Mucosa of stomach (tissue), 1 donor: ENCODE measurements at regions not wholly inside any gene's neighbourhood (a gene's known extent, or its start where the extent isn't known, plus 50 kb on each side); places are given as distances from the start of the nearest gene placed in this dataset.

ENCODE experiments used
- H3K27me3 ChIP-seq: one replicate; pipeline ENCODE4 v1.7.0; 2013; ENCODE audit warnings: mild to moderate bottlenecking, low read length; ENCODE audit not compliant: control insufficient read depth, insufficient read depth
- H3K36me3 ChIP-seq: one replicate; pipeline ENCODE4 v1.7.0; 2013; ENCODE audit warnings: low read length; ENCODE audit not compliant: control insufficient read depth, insufficient read depth
- H3K4me1 ChIP-seq: one replicate; pipeline ENCODE4 v1.7.0; 2013; ENCODE audit warnings: mild to moderate bottlenecking, low read length; ENCODE audit not compliant: control insufficient read depth, insufficient read depth
- H3K4me3 ChIP-seq: one replicate; pipeline ENCODE4 v1.7.0; 2013; ENCODE audit warnings: low read length
- H3K9ac ChIP-seq: one replicate; pipeline ENCODE4 v1.7.0; 2013; ENCODE audit warnings: mild to moderate bottlenecking, low read length, moderate library complexity
- H3K9me3 ChIP-seq: one replicate; pipeline ENCODE4 v1.7.0; 2013; ENCODE audit warnings: mild to moderate bottlenecking, low read length, moderate library complexity; ENCODE audit not compliant: control insufficient read depth
- donor health status: Pancreatic carcinoma.

DNA sequence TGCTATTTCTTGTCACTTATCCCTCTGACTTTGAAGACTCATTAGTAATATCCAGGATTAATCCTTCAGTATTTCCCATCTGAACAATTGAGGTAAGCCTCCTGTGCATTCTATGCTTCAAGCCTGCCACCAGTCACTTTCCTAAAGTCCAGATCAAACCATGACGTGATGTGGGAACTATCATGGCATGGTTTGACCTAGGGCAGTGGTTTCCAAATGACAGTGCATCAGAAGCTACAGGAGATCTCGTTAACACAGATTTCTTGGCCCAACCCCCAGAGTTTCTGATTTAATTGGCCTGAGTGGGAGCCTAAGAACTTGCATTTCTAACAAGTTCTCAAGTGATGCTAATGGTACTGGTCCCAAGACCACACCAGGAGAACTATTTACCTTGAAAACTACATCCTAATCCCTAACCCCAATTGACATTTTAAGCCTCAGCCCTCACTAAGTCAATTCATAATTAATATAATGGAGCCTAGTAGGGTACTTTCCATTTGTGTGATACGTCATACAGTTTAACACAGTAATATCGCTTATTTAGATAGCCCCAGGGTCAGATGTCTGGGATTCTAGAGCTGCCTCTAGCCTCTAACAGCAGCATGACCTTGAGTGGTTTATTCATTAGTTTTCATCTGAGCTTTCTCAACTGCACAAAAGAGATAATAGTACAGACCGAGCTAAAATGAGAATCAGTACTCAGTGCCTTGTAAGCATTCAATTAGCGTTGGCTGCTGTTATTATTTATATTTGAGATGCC is 907.6 kb downstream of the TFAP2A start:
- no peak overlapping the region for H3K9ac ChIP-seq
- H3K4me3 ChIP-seq, result no peak overlapping the region
- no peaks in the 10 kb centered on the region for H3K36me3 ChIP-seq
- H3K4me1 ChIP-seq, result no peaks in the 10 kb centered on the region
- no peaks in the 10 kb centered on the region for H3K27me3 ChIP-seq
- H3K9me3 ChIP-seq, result no peaks in the 10 kb centered on the region

- Histone ChIP-seq H3K27me3 (no peaks in the 10 kb centered on the region), H3K9ac (no peak overlapping the region), H3K36me3 (no peaks in the 10 kb centered on the region), H3K4me1 (no peaks in the 10 kb centered on the region), H3K9me3 (no peaks in the 10 kb centered on the region), H3K4me3 (no peak overlapping the region)
Observed at GRCh38 chr6:9504191-9504590, 910.7 kb downstream of the TFAP2A start.

- H3K4me1 ChIP-seq, result no peaks in the 10 kb centered on the region
- no peak overlapping the region for H3K4me3 ChIP-seq
- H3K27me3 ChIP-seq, result no peaks in the 10 kb centered on the region
- H3K9me3 ChIP-seq, result no peaks in the 10 kb centered on the region
- H3K9ac ChIP-seq, result no peak overlapping the region
- H3K36me3 ChIP-seq, result no peaks in the 10 kb centered on the region
Observed at GRCh38 chr6:9503111-9503761, 911.6 kb downstream of the TFAP2A start.

DNA sequence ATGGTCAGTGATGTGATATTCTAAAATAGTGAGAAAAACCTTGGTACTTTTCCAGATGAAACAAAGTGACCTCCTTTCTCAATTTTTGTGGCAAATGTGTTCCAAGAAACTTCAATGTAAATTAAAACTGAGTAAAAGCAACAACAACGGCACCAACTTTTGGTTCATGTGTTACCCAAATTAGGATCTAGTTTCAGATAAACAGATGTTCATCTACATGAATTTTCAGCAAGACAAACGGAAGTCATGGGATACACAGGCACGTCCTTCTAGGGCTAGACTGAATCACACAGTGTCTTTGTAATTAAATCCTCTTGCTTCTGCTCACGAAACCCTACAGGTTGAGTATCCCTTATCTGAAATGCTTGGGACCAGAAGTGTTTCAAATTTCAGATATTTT is 915.2 kb downstream of the TFAP2A start:
- no peaks in the 10 kb centered on the region for H3K9me3 ChIP-seq

GRCh38 chr6:9496837-9497236 is 918.0 kb downstream of the TFAP2A start:
- Histone ChIP-seq H3K4me3 (no peak overlapping the region), H3K27me3 (no peaks in the 10 kb centered on the region), H3K36me3 (no peaks in the 10 kb centered on the region)

More for the DNA sequence above, 915.2 kb downstream of the TFAP2A start:
- H3K9ac ChIP-seq, result no peak overlapping the region
- H3K4me1 ChIP-seq, result no peaks in the 10 kb centered on the region
- no peaks in the 10 kb centered on the region for H3K36me3 ChIP-seq
- no peaks in the 10 kb centered on the region for H3K27me3 ChIP-seq
- no peak overlapping the region for H3K4me3 ChIP-seq

GRCh38 chr6:9494864-9495263 is 920.0 kb downstream of the TFAP2A start:
- Histone ChIP-seq H3K4me3 (no peak overlapping the region), H3K9ac (no peak overlapping the region), H3K4me1 (no peaks in the 10 kb centered on the region)

More at GRCh38 chr6:9496837-9497236, 918.0 kb downstream of the TFAP2A start:
- Histone ChIP-seq H3K9me3 (no peaks in the 10 kb centered on the region), H3K4me1 (no peaks in the 10 kb centered on the region), H3K9ac (no peak overlapping the region)

DNA sequence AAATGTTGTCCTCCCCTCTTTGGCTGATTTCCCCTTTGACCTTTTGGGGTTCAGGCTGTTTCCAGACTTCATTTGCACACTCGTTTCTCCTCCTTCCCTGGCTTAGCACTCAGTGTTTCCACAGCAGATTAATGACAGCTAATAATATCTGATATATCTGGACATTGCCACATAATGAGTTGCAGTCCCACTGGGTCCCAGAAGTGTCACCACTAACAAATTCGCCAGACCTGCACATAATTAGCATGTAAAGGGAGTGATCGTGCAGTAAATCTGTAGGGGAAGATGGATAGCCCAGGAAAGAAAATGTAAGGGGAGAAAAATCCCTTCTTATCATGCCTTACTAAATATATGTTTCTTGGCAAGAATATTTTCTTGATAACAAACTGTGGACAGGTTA is 922.1 kb downstream of the TFAP2A start:
- Histone ChIP-seq H3K36me3 (no peaks in the 10 kb centered on the region), H3K27me3 (no peaks in the 10 kb centered on the region), H3K9me3 (no peaks in the 10 kb centered on the region), H3K9ac (no peak overlapping the region), H3K4me1 (no peaks in the 10 kb centered on the region), H3K4me3 (no peak overlapping the region)

More at GRCh38 chr6:9494864-9495263, 920.0 kb downstream of the TFAP2A start:
- Histone ChIP-seq H3K9me3 (no peaks in the 10 kb centered on the region), H3K27me3 (no peaks in the 10 kb centered on the region), H3K36me3 (no peaks in the 10 kb centered on the region)

DNA sequence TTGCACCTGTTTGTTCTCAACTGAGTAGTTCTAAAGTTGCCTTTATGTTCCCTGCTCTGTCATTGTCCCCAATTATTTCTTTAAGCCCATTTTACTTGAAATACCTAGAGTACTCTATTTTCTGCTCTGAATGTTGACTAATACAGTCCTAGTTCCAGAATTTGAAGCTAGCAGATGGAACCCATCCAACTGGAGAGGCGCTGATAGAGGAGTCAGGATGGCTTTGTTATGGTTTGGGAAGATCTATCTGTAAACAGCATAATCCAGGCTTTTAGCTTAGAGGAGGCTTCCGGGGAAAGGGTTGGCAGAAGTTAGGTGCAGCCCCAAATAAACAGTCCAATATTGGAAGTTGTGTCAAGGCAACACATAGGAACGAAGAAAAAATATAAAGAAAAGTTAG is 927.7 kb downstream of the TFAP2A start:
- Histone ChIP-seq H3K27me3 (no peaks in the 10 kb centered on the region), H3K9me3 (no peaks in the 10 kb centered on the region), H3K4me1 (peaks cover 2% of the 10 kb centered on the region), H3K9ac (no peak overlapping the region), H3K36me3 (no peaks in the 10 kb centered on the region), H3K4me3 (no peak overlapping the region)

- Histone ChIP-seq H3K9me3 (no peaks in the 10 kb centered on the region), H3K27me3 (no peaks in the 10 kb centered on the region)
Observed at GRCh38 chr6:9485992-9486391, 928.9 kb downstream of the TFAP2A start.

DNA sequence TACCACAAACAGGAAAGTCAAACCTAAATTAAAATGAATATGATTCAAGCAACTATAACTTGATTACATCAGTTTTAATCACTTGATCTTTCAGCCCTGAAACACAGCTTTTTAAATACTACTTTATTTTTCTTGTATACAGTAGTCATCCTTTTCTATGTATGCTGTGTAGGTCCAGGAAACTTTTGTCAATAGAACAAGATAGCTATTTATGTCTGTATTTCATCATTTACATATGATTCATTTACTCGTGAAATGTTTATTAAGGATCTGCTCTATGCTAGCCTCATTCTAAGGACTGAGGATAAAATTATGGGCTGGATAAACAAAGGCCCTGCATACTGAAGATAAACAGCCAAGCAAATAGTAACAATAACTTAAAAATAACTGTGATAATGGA is 930.2 kb downstream of the TFAP2A start:
- no peak overlapping the region for H3K9ac ChIP-seq
- no peaks in the 10 kb centered on the region for H3K36me3 ChIP-seq
- no peaks in the 10 kb centered on the region for H3K27me3 ChIP-seq
- no peaks in the 10 kb centered on the region for H3K9me3 ChIP-seq
- H3K4me3 ChIP-seq, result no peak overlapping the region
- peaks cover 7% of the 10 kb centered on the region for H3K4me1 ChIP-seq

More at GRCh38 chr6:9485992-9486391, 928.9 kb downstream of the TFAP2A start:
- Histone ChIP-seq H3K4me1 (peaks cover 7% of the 10 kb centered on the region), H3K36me3 (no peaks in the 10 kb centered on the region), H3K9ac (no peak overlapping the region), H3K4me3 (no peak overlapping the region)

DNA sequence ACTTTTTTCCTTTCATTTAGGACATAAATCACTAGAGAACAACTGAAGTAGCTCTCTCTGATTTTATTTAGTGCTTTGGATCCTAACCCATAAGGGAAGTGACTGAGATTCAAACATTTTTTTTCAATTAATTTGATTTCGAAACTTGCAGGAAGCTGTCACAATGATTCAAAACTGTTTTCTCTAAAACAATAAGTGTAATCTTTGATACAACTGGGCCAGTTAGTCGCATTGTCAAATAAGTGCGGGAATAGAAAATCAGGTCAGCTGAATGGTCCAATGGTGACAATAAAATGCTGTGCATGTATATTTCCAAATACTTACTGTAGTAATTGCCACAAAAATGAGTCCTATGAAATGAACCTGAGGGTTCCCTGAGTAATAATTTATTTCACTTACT is 930.8 kb downstream of the TFAP2A start:
- Histone ChIP-seq H3K4me3 (no peak overlapping the region), H3K27me3 (no peaks in the 10 kb centered on the region), H3K9ac (no peak overlapping the region), H3K36me3 (no peaks in the 10 kb centered on the region), H3K4me1 (peaks cover 7% of the 10 kb centered on the region), H3K9me3 (no peaks in the 10 kb centered on the region)

- no peaks in the 10 kb centered on the region for H3K27me3 ChIP-seq
- H3K4me1 ChIP-seq, result peaks cover 7% of the 10 kb centered on the region
- no peak overlapping the region for H3K4me3 ChIP-seq
- H3K9me3 ChIP-seq, result no peaks in the 10 kb centered on the region
- no peak overlapping the region for H3K9ac ChIP-seq
- no peaks in the 10 kb centered on the region for H3K36me3 ChIP-seq
Observed at GRCh38 chr6:9482030-9482738, 932.7 kb downstream of the TFAP2A start.
